Neuronal stem cell (in vitro differentiated cells): ENCODE measurements at regions not wholly inside any gene's neighbourhood (a gene's known extent, or its start where the extent isn't known, plus 50 kb on each side); places are given as distances from the start of the nearest gene placed in this dataset.

Source experiments
- DNase-seq: peaks from one replicate; pipeline ENCODE4 v3.0.0-alpha.2; 2013; ENCODE audit warnings: low spot score
- H2AFZ ChIP-seq: one replicate; pipeline ENCODE4 v1.6.1; 2013; ENCODE audit warnings: mild to moderate bottlenecking, low read length, inconsistent platforms
- H2AK5ac ChIP-seq: 2 replicates; pipeline ENCODE4 v1.6.1; 2013; ENCODE audit warnings: low read depth, mild to moderate bottlenecking, inconsistent platforms, low read length, moderate library complexity, mixed read lengths
- H2BK120ac ChIP-seq: 2 replicates; pipeline ENCODE4 v1.6.1; 2013; ENCODE audit warnings: low read depth, mild to moderate bottlenecking, inconsistent platforms, low read length, moderate library complexity, mixed read lengths
- H2BK12ac ChIP-seq: one replicate; pipeline ENCODE4 v1.6.1; 2013; ENCODE audit warnings: low read length, inconsistent platforms
- H2BK15ac ChIP-seq: 2 replicates; pipeline ENCODE4 v1.6.1; 2013; ENCODE audit warnings: mild to moderate bottlenecking, low read length, inconsistent platforms, mixed read lengths
- H2BK5ac ChIP-seq: one replicate; pipeline ENCODE4 v1.6.1; 2013; ENCODE audit warnings: inconsistent platforms, mild to moderate bottlenecking, low read length, moderate library complexity
- H3K14ac ChIP-seq: one replicate; pipeline ENCODE4 v1.6.1; 2013; ENCODE audit warnings: low read length, inconsistent platforms
- H3K18ac ChIP-seq: 2 replicates; pipeline ENCODE4 v1.6.1; 2013; ENCODE audit warnings: low read length, inconsistent platforms
- H3K23ac ChIP-seq: 2 replicates; pipeline ENCODE4 v1.6.1; 2013; ENCODE audit warnings: low read depth, mild to moderate bottlenecking, mixed read lengths, low read length, inconsistent platforms; ENCODE audit not compliant: poor library complexity
- H3K27ac ChIP-seq: replicated peaks from 3 replicates; pipeline ENCODE4 v1.5.1; 2013; ENCODE audit warnings: low read length, inconsistent platforms
- H3K27me3 ChIP-seq, 3 experiments: 2 replicates each; pipeline ENCODE4 v1.6.1; 2013; ENCODE audit warnings: low read length in 3 of 3, mild to moderate bottlenecking in 2 of 3, inconsistent platforms in 1 of 3, low read depth in 1 of 3, mixed read lengths in 1 of 3, moderate library complexity in 1 of 3; ENCODE audit not compliant: control insufficient read depth in 3 of 3, insufficient read depth in 3 of 3
- H3K36me3 ChIP-seq, 2 donors: replicated peaks in 1 of 2; 2 replicates each; pipeline ENCODE4 v1.6.1; 2013; ENCODE audit warnings: low read length in 2 of 2; ENCODE audit not compliant: control insufficient read depth in 2 of 2, insufficient read depth in 2 of 2
- H3K4ac ChIP-seq: 2 replicates; pipeline ENCODE4 v1.6.1; 2013; ENCODE audit warnings: inconsistent platforms, mild to moderate bottlenecking, low read length, moderate library complexity
- H3K4me1 ChIP-seq, 2 donors: 1 replicate in 1 of 2; 2 replicates in 1 of 2; pipeline ENCODE4 v1.6.1; 2013; ENCODE audit warnings: low read length in 2 of 2, low read depth in 1 of 2; ENCODE audit not compliant: control insufficient read depth in 2 of 2, insufficient read depth in 1 of 2
- H3K4me2 ChIP-seq: one replicate; pipeline ENCODE4 v1.6.1; 2013; ENCODE audit warnings: mild to moderate bottlenecking, low read length, inconsistent platforms; ENCODE audit not compliant: insufficient read depth, poor library complexity, severe bottlenecking
- H3K4me3 ChIP-seq, 2 donors: 2 replicates each; pipeline ENCODE4 v1.5.1; 2013; ENCODE audit warnings: low read length in 2 of 2, mild to moderate bottlenecking in 2 of 2, inconsistent platforms in 1 of 2, moderate library complexity in 1 of 2
- H3K79me1 ChIP-seq: one replicate; pipeline ENCODE4 v1.6.1; 2013; ENCODE audit warnings: low read depth, mild to moderate bottlenecking, inconsistent platforms, low read length, moderate library complexity
- H3K9ac ChIP-seq: one replicate; pipeline ENCODE4 v1.6.1; 2013; ENCODE audit warnings: mild to moderate bottlenecking, low read depth, low read length, inconsistent platforms; ENCODE audit not compliant: poor library complexity
- H3K9me3 ChIP-seq, 2 donors: replicated peaks in 1 of 2; 2 replicates each; pipeline versions ENCODE3 to v1.6.1; 2013; ENCODE audit warnings: low read length in 2 of 2, mild to moderate bottlenecking in 2 of 2, inconsistent platforms in 1 of 2, low read depth in 1 of 2, mixed read lengths in 1 of 2, moderate library complexity in 1 of 2; ENCODE audit not compliant: control insufficient read depth in 2 of 2, insufficient read depth in 1 of 2
- H4K8ac ChIP-seq: one replicate; pipeline ENCODE4 v1.6.1; 2013; ENCODE audit warnings: low read depth, mild to moderate bottlenecking, inconsistent platforms, low read length, moderate library complexity
- H4K91ac ChIP-seq: one replicate; pipeline ENCODE4 v1.6.1; 2013; ENCODE audit warnings: low read length, low read depth, mild to moderate bottlenecking, inconsistent platforms; ENCODE audit not compliant: poor library complexity
- WGBS, 2 donors: extraction: QIAGEN DNeasy Blood & Tissue Kit; methylation state at CpG; one replicate each; pipeline ENCODE4 v1.1.7; 2013; ENCODE audit warnings: missing lambda C conversion rate in 2 of 2, mixed read lengths in 1 of 2; ENCODE audit not compliant: insufficient read length in 2 of 2, insufficient replicate concordance in 1 of 2; ENCODE audit errors: extremely low coverage in 2 of 2; 5-methylcytosine and 5-hydroxymethylcytosine counted together

DNA sequence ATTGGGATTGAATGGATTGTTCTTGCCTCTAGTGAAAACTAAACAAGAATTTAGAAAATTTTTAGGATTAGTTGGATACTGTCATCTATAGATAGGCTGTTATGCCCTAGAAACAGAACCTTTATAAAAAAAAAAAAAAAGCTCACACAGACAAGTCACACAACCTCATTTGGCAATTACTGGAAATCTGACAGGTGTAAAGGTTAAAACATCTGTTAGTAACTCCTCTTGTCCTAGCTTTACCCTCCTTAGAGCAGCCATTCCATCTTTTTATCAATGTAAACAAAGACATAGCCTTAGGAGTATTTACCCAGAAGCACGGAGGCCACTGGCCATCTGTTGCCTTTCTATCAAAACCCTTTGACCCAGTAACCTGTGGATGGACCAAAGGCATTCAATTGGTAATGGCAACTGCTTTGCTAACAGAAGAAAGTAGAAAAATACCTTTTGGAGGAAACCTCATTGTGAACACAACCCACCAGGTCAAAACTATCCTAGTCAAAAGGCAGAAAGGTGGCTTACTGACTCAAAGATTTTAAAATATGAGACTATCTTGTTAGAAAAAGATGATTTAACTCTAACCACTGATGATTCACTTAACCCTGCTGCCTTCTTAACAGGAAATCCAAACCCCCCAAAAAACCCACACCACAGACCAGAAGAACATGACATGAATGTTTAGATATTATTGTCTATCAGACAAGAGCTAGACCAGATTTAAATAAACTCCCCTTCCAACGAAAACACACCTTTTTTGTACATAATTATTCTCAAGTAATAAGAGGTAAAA, 357.2 kb upstream of the HSFY2 start:
- H2BK120ac ChIP-seq = no peak overlapping the region
- no peaks in the 10 kb centered on the region for H3K4me1 ChIP-seq
- no peak overlapping the region for H2BK15ac ChIP-seq
- H3K79me1 ChIP-seq = no peaks in the 10 kb centered on the region
- no CpG with 5 or more reads among the region's 2 CpGs for WGBS, 2 donors
- H3K4ac ChIP-seq = no peak overlapping the region
- no peak overlapping the region for H2BK5ac ChIP-seq
- H4K8ac ChIP-seq = no peak overlapping the region
- H4K91ac ChIP-seq = no peak overlapping the region
- no peak for DNase-seq
- H3K4me2 ChIP-seq = no peak overlapping the region
- no peak overlapping the region for H3K9ac ChIP-seq
- H2AFZ ChIP-seq = no peak overlapping the region
- H3K27ac ChIP-seq = no peak overlapping the region
- H3K9me3 ChIP-seq = no peaks in the 10 kb centered on the region
- H3K27me3 ChIP-seq = no peaks in the 10 kb centered on the region
- H3K36me3 ChIP-seq = no peaks in the 10 kb centered on the region
- H2AK5ac ChIP-seq = no peak overlapping the region
- no peak overlapping the region for H2BK12ac ChIP-seq
- no peak overlapping the region for H3K23ac ChIP-seq
- H3K14ac ChIP-seq = no peak overlapping the region
- H3K4me3 ChIP-seq = no peak overlapping the region
- no peak overlapping the region for H3K18ac ChIP-seq

DNA sequence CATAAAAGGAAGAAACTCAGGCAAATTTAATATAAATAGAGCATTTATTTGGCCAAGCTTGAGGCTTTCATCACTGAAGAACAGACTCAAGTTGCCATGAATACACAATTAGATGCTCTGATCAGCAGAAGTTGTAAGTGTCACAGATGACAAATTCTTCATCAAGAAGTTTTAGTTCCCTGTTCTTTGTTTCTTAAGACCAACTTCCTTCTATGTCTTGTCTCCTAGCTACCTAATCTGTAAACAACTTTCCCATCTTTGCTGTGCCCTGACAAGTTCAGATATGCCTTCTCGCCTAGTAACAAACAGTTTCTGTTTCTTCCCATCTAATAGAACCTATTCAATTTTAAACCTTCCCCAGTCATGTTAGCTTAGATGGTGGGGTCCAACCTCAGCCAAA, 353.4 kb upstream of the HSFY2 start:
- no peak overlapping the region for H3K18ac ChIP-seq
- H3K27ac ChIP-seq = no peak overlapping the region
- H2BK120ac ChIP-seq = no peak overlapping the region
- H4K91ac ChIP-seq = no peak overlapping the region
- no peak overlapping the region for H3K4ac ChIP-seq
- H3K9me3 ChIP-seq = no peaks in the 10 kb centered on the region
- H3K23ac ChIP-seq = no peak overlapping the region
- H3K36me3 ChIP-seq = no peaks in the 10 kb centered on the region
- no peak overlapping the region for H3K9ac ChIP-seq
- no CpG with 5 or more reads among the region's 1 CpG for WGBS, 2 donors
- H3K4me1 ChIP-seq = no peaks in the 10 kb centered on the region
- H2BK12ac ChIP-seq = no peak overlapping the region
- H3K79me1 ChIP-seq = no peaks in the 10 kb centered on the region
- H2BK15ac ChIP-seq = no peak overlapping the region
- no peak overlapping the region for H2AFZ ChIP-seq
- no peak overlapping the region for H4K8ac ChIP-seq
- no peak overlapping the region for H3K4me2 ChIP-seq
- DNase-seq = no peak
- H3K27me3 ChIP-seq = no peaks in the 10 kb centered on the region
- H2BK5ac ChIP-seq = no peak overlapping the region
- no peak overlapping the region for H3K14ac ChIP-seq
- no peak overlapping the region for H2AK5ac ChIP-seq
- H3K4me3 ChIP-seq = no peak overlapping the region

DNA sequence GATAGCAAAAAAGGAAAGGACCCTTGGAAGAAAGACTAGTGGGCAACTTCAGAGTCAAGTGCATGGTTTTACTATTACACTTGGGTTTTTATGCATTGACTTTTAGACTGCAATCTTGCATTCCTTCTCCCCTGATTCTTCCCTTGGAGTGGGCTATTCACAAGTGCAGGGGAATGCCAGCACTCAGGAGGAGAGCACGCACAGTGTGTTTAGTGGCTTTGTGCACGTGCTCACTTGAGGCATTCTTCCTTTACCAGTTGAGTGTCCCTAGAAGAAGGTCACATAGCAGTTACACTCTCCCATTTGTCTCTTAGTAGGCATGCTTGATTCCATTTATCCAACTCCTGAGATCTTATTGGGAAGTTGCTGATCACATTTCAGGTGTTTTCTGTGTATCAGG, 351.1 kb upstream of the HSFY2 start:
- H2AFZ ChIP-seq = no peak overlapping the region
- H3K9me3 ChIP-seq = no peaks in the 10 kb centered on the region
- no peak overlapping the region for H3K9ac ChIP-seq
- no peaks in the 10 kb centered on the region for H3K36me3 ChIP-seq
- no peak overlapping the region for H2BK12ac ChIP-seq
- H4K91ac ChIP-seq = no peak overlapping the region
- no peak overlapping the region for H3K4ac ChIP-seq
- DNase-seq = no peak
- H4K8ac ChIP-seq = no peak overlapping the region
- WGBS, 2 donors = no CpG with 5 or more reads among the region's 2 CpGs
- no peak overlapping the region for H3K4me3 ChIP-seq
- H3K27me3 ChIP-seq = no peaks in the 10 kb centered on the region
- H3K18ac ChIP-seq = no peak overlapping the region
- H3K4me1 ChIP-seq = no peaks in the 10 kb centered on the region
- no peak overlapping the region for H3K27ac ChIP-seq
- no peak overlapping the region for H3K23ac ChIP-seq
- H2AK5ac ChIP-seq = no peak overlapping the region
- H2BK5ac ChIP-seq = no peak overlapping the region
- no peak overlapping the region for H3K14ac ChIP-seq
- H3K79me1 ChIP-seq = no peaks in the 10 kb centered on the region
- no peak overlapping the region for H3K4me2 ChIP-seq
- H2BK120ac ChIP-seq = no peak overlapping the region
- H2BK15ac ChIP-seq = no peak overlapping the region

DNA sequence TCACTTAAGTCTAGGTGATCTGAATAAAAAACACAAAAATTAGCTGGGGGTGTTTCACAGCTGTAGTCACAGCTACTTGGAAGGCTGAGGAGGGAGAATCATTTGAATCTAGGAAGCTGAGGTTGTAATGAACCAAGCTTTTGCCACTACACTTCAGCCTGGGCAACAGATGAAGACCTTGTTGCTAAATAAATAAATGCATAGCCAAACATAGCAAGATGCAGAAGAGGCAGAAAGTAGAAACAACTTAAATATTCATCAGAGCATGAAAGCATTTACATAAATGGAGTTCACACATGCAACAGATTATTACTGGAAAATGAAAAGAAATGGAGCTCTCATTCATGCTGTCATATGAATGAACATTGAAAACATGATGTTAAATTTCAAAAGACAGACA, 348.9 kb upstream of the HSFY2 start:
- Histone ChIP-seq H2BK120ac (no peak overlapping the region), H3K4me2 (no peak overlapping the region), H3K36me3 (no peaks in the 10 kb centered on the region), H3K23ac (no peak overlapping the region), H2AFZ (no peak overlapping the region), H3K27ac (no peak overlapping the region), H3K18ac (no peak overlapping the region), H4K91ac (no peak overlapping the region), H3K27me3 (no peaks in the 10 kb centered on the region), H3K14ac (no peak overlapping the region), H2BK5ac (no peak overlapping the region), H2BK12ac (no peak overlapping the region), H3K4me3 (no peak overlapping the region), H3K4me1 (no peaks in the 10 kb centered on the region), H4K8ac (no peak overlapping the region), H3K79me1 (no peaks in the 10 kb centered on the region), H2BK15ac (no peak overlapping the region), H3K9me3 (no peaks in the 10 kb centered on the region), H2AK5ac (no peak overlapping the region), H3K4ac (no peak overlapping the region), H3K9ac (no peak overlapping the region)
- no peak for DNase-seq
